H9 (cell line): ENCODE measurements at regions not wholly inside any gene's neighbourhood (a gene's known extent, or its start where the extent isn't known, plus 50 kb on each side); places are given as distances from the start of the nearest gene placed in this dataset.

ENCODE experiments used
- DNase-seq: peaks from one replicate; pipeline ENCODE4 v3.0.0-alpha.2; 2017
- H2AFZ ChIP-seq: one replicate; pipeline ENCODE4 v1.6.1; 2013; ENCODE audit warnings: mild to moderate bottlenecking, low read length, control low read depth, moderate library complexity
- H2AK5ac ChIP-seq: 2 replicates; pipeline ENCODE4 v1.6.1; 2013; ENCODE audit warnings: low read length, control low read depth, mixed read lengths; ENCODE audit not compliant: insufficient read length
- H2BK120ac ChIP-seq: one replicate; pipeline ENCODE4 v1.6.1; 2013; ENCODE audit warnings: low read depth, mild to moderate bottlenecking, low read length, control low read depth, inconsistent platforms; ENCODE audit not compliant: poor library complexity, severe bottlenecking
- H2BK12ac ChIP-seq: 2 replicates; pipeline ENCODE4 v1.6.1; 2013; ENCODE audit warnings: low read length, control low read depth, mixed read lengths, low read depth; ENCODE audit not compliant: insufficient read length
- H2BK15ac ChIP-seq: 2 replicates; pipeline ENCODE4 v1.6.1; 2013; ENCODE audit warnings: low read depth, low read length, control low read depth
- H2BK20ac ChIP-seq: one replicate; pipeline ENCODE4 v1.6.1; 2013; ENCODE audit warnings: low read depth, mild to moderate bottlenecking, low read length, control low read depth, inconsistent platforms; ENCODE audit not compliant: poor library complexity, severe bottlenecking
- H2BK5ac ChIP-seq: 2 replicates; pipeline ENCODE4 v1.6.1; 2013; ENCODE audit warnings: low read length, control low read depth, mixed read lengths; ENCODE audit not compliant: insufficient read length
- H3K14ac ChIP-seq: 2 replicates; pipeline ENCODE4 v1.6.1; 2013; ENCODE audit warnings: low read length, control low read depth; ENCODE audit not compliant: insufficient read depth
- H3K18ac ChIP-seq: 2 replicates; pipeline ENCODE4 v1.6.1; 2013; ENCODE audit warnings: low read depth, mild to moderate bottlenecking, mixed read lengths, low read length, control low read depth; ENCODE audit not compliant: insufficient read length
- H3K23ac ChIP-seq: 2 replicates; pipeline ENCODE4 v1.6.1; 2013; ENCODE audit warnings: low read length, control low read depth, mixed read lengths, low read depth; ENCODE audit not compliant: insufficient read length
- H3K23me2 ChIP-seq: 2 replicates; pipeline ENCODE4 v1.6.1; 2013; ENCODE audit warnings: low read depth, mild to moderate bottlenecking, mixed read lengths, low read length, control low read depth; ENCODE audit not compliant: insufficient read length, poor library complexity, severe bottlenecking
- H3K27ac ChIP-seq: 2 replicates; pipeline ENCODE4 v1.5.1; 2013; ENCODE audit warnings: low read length, control low read depth, mixed read lengths, low read depth; ENCODE audit not compliant: insufficient read length
- H3K27me3 ChIP-seq: 2 replicates; pipeline ENCODE4 v1.6.1; 2013; ENCODE audit warnings: low read length, control low read depth, inconsistent platforms; ENCODE audit not compliant: insufficient read depth
- H3K4ac ChIP-seq: 2 replicates; pipeline ENCODE4 v1.6.1; 2013; ENCODE audit warnings: low read depth, mild to moderate bottlenecking, control low read depth, inconsistent platforms, low read length, moderate library complexity
- H3K4me1 ChIP-seq: 2 replicates; pipeline ENCODE4 v1.6.1; 2013; ENCODE audit warnings: low read length, control low read depth, inconsistent platforms; ENCODE audit not compliant: insufficient read depth
- H3K4me2 ChIP-seq: 2 replicates; pipeline ENCODE4 v1.6.1; 2013; ENCODE audit warnings: low read length, control low read depth, mixed read lengths; ENCODE audit not compliant: insufficient read length, insufficient read depth
- H3K56ac ChIP-seq: 2 replicates; pipeline ENCODE4 v1.6.1; 2013; ENCODE audit warnings: low read depth, mild to moderate bottlenecking, mixed read lengths, low read length, control low read depth; ENCODE audit not compliant: insufficient read length
- H3K79me1 ChIP-seq: 2 replicates; pipeline ENCODE4 v1.6.1; 2013; ENCODE audit warnings: low read depth, mild to moderate bottlenecking, moderate library complexity, low read length, control low read depth, inconsistent platforms; ENCODE audit not compliant: insufficient read depth, poor library complexity, severe bottlenecking
- H3K79me2 ChIP-seq: 2 replicates; pipeline ENCODE4 v1.6.1; 2013; ENCODE audit warnings: low read length, control low read depth, inconsistent platforms; ENCODE audit not compliant: insufficient read depth
- H3K9ac ChIP-seq: 2 replicates; pipeline ENCODE4 v1.6.1; 2013; ENCODE audit warnings: low read length, control low read depth, mixed read lengths; ENCODE audit not compliant: insufficient read length; ENCODE audit errors: extremely low read depth
- H3K9me3 ChIP-seq: one replicate; pipeline ENCODE4 v1.6.1; 2013; ENCODE audit warnings: low read depth, low read length, inconsistent platforms; ENCODE audit not compliant: control insufficient read depth
- H3T11ph ChIP-seq: one replicate; pipeline ENCODE4 v1.6.1; 2013; ENCODE audit warnings: mild to moderate bottlenecking, low read length, control low read depth, inconsistent platforms
- H4K20me1 ChIP-seq: one replicate; pipeline ENCODE4 v1.6.1; 2013; ENCODE audit not compliant: control insufficient read depth, insufficient read length, insufficient read depth
- H4K5ac ChIP-seq: 2 replicates; pipeline ENCODE4 v1.6.1; 2013; ENCODE audit warnings: low read depth, mild to moderate bottlenecking, mixed read lengths, low read length, control low read depth; ENCODE audit not compliant: insufficient read length
- H4K8ac ChIP-seq: replicated peaks from 2 replicates; pipeline ENCODE4 v1.6.1; 2013; ENCODE audit warnings: low read length, control low read depth, mixed read lengths, low read depth; ENCODE audit not compliant: insufficient read length
- H4K91ac ChIP-seq: 2 replicates; pipeline ENCODE4 v1.6.1; 2013; ENCODE audit warnings: low read depth, mild to moderate bottlenecking, moderate library complexity, mixed read lengths, low read length, control low read depth; ENCODE audit not compliant: insufficient read length
- H3K27ac Mint-ChIP-seq, 3 experiments: 2 replicates in 2 of 3; 3 replicates in 1 of 3; pipeline ENCODE4 v1.8.0; 2020 to 2021; ENCODE audit warnings: mixed read lengths in 3 of 3, mild to moderate bottlenecking in 1 of 3, moderate library complexity in 1 of 3
- H3K27me3 Mint-ChIP-seq: 2 replicates; pipeline ENCODE4 v1.8.0; 2021; ENCODE audit warnings: low read depth, mild to moderate bottlenecking, moderate library complexity, mixed read lengths
- H3K36me3 Mint-ChIP-seq, 3 experiments: 2 replicates in 2 of 3; 3 replicates in 1 of 3; pipeline ENCODE4 v1.8.0; 2020 to 2021; ENCODE audit warnings: low read depth in 3 of 3, mixed read lengths in 3 of 3; ENCODE audit not compliant: insufficient read depth in 1 of 3
- H3K4me1 Mint-ChIP-seq, 2 experiments: 2 replicates each; pipeline ENCODE4 v1.8.0; 2020; ENCODE audit warnings: mixed read lengths in 2 of 2
- H3K4me3 Mint-ChIP-seq, 2 experiments: 2 replicates in 1 of 2; 3 replicates in 1 of 2; pipeline ENCODE4 v1.8.0; 2020 to 2021; ENCODE audit warnings: mild to moderate bottlenecking in 2 of 2, mixed read lengths in 2 of 2, moderate library complexity in 1 of 2
- H3K9me3 Mint-ChIP-seq, 2 experiments: 2 replicates in 1 of 2; 3 replicates in 1 of 2; pipeline ENCODE4 v1.8.0; 2020; ENCODE audit warnings: mild to moderate bottlenecking in 2 of 2, mixed read lengths in 2 of 2, moderate library complexity in 1 of 2
- CTCF ChIP-seq: fragments of 200-600 bp; sonication (generic); conservative IDR thresholded peaks from 3 replicates; pipeline ENCODE4 v1.8.0; 2021; ENCODE audit warnings: antibody characterized with exemption, mild to moderate bottlenecking

GRCh38 chr2:215633360-215633759, 197.5 kb upstream of the FN1 start:
- peaks cover 12 to 25% (median 19%) of the 10 kb centered on the region in 3 experiments for H3K36me3 Mint-ChIP-seq
- H3K9me3 Mint-ChIP-seq: peaks cover 19 to 52% of the 10 kb centered on the region in 2 experiments
- H3K27ac Mint-ChIP-seq: no peak overlapping the region

More at GRCh38 chr2:215633360-215633759, 197.5 kb upstream of the FN1 start:
- H2BK5ac ChIP-seq: no peak overlapping the region
- H3K23me2 ChIP-seq: no peaks in the 10 kb centered on the region
- H3K4me1 ChIP-seq: no peaks in the 10 kb centered on the region
- no peak overlapping the region for H3K4ac ChIP-seq
- Mint-ChIP-seq H3K4me3 (no peak overlapping the region), H3K27me3 (no peaks in the 10 kb centered on the region), H3K4me1 (peaks cover 0 to 3% of the 10 kb centered on the region in 2 experiments; a peak in 2 of 4 replicates)
- H4K91ac ChIP-seq: no peak overlapping the region
- no peak overlapping the region for H3K4me2 ChIP-seq
- no peak overlapping the region for H2BK15ac ChIP-seq
- H2BK120ac ChIP-seq: no peak overlapping the region
- no peak overlapping the region for H3K27ac ChIP-seq
- no peaks in the 10 kb centered on the region for H4K20me1 ChIP-seq
- H3K27me3 ChIP-seq: no peaks in the 10 kb centered on the region
- DNase-seq: no peak
- H3K23ac ChIP-seq: no peak overlapping the region
- H3K79me2 ChIP-seq: no peaks in the 10 kb centered on the region
- no peak overlapping the region for H3K9ac ChIP-seq
- TF ChIP-seq CTCF: no peak
- H2AFZ ChIP-seq: no peak overlapping the region
- no peak overlapping the region for H2BK20ac ChIP-seq
- no peak overlapping the region for H2BK12ac ChIP-seq
- H4K5ac ChIP-seq: no peak overlapping the region
- no peak overlapping the region for H3K18ac ChIP-seq
- no peak overlapping the region for H3K14ac ChIP-seq
- no peak overlapping the region for H3K56ac ChIP-seq
- no peaks in the 10 kb centered on the region for H3K79me1 ChIP-seq
- no peaks in the 10 kb centered on the region for H3K9me3 ChIP-seq
- no peak overlapping the region for H4K8ac ChIP-seq
- H2AK5ac ChIP-seq: no peak overlapping the region
- H3T11ph ChIP-seq: no peak overlapping the region
